Cardiac muscle cell (in vitro differentiated cells and primary cell): ENCODE measurements at regions not wholly inside any gene's neighbourhood (a gene's known extent, or its start where the extent isn't known, plus 50 kb on each side); places are given as distances from the start of the nearest gene placed in this dataset.

Source experiments
- DNase-seq, 2 donors: peaks; one replicate each; pipeline versions ENCODE4 v3.0.0 to v3.0.0-alpha.2; 2010 to 2017; ENCODE audit warnings: low read depth in 1 of 2, low spot score in 1 of 2
- H3K27ac ChIP-seq: fragments of 200-600 bp; sonication (generic); 2 replicates; pipeline ENCODE4 v1.5.1; 2016
- H3K27me3 ChIP-seq: fragments of 200-600 bp; sonication (generic); 2 replicates; pipeline ENCODE4 v1.6.0; 2016; ENCODE audit warnings: control low read depth
- H3K36me3 ChIP-seq: fragments of 200-600 bp; sonication (generic); 2 replicates; pipeline ENCODE4 v1.5.1; 2016; ENCODE audit warnings: control low read depth
- H3K4me1 ChIP-seq: fragments of 200-600 bp; sonication (generic); 2 replicates; pipeline ENCODE4 v1.8.1; 2017; ENCODE audit warnings: low read depth, mild to moderate bottlenecking, mixed run types
- H3K4me3 ChIP-seq: fragments of 200-600 bp; sonication (generic); 2 replicates; pipeline ENCODE4 v1.5.1; 2016; ENCODE audit warnings: mild to moderate bottlenecking
- H3K9me3 ChIP-seq: fragments of 200-600 bp; sonication (generic); 2 replicates; pipeline ENCODE4 v1.5.1; 2017; ENCODE audit warnings: low read depth, mild to moderate bottlenecking, control low read depth
- CTCF ChIP-seq: IDR thresholded peaks from 2 replicates; pipeline ENCODE4 v1.5.1; 2012; ENCODE audit warnings: low read depth, mild to moderate bottlenecking, low read length

DNA sequence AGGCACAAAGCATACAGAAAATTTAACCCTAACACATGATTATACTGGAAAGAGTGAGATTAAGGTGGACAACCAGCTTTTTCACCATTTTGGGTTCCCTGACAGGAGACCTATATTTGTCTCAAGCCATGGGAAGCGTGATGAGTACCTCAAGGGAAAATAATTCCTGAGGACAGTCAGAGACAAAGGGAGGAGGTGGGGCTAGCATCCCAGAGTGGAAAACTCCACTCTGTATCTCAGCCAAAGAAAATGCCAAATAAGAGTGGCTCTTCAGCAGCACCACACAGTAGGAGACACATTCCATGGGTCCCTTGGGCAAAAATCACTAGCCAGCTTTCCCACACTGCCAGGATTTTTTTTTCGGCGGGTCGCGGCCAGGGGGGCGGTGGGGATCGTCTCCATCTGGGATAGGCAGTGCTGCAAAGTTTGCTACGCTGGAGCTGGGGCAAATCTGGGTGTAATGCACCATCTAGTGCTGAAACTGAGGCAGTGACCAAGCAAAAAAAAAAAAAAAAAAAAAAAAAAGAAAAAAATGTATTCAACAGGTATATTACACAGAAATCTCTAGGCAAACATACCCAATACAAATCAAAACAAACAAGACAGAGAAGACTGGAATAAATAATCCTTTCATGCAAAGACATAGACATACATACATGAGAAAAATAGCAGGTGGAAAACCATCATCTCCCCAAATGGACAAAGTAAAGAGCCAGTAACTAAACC, 77.3 kb upstream of the SLC35F1 start:
- peak; percentile 32 for TF ChIP-seq CTCF
- Histone ChIP-seq H3K27me3 (no peaks in the 10 kb centered on the region), H3K27ac (no peak overlapping the region), H3K36me3 (no peaks in the 10 kb centered on the region), H3K4me3 (peak overlapping the region; percentile 41), H3K4me1 (no peaks in the 10 kb centered on the region), H3K9me3 (no peaks in the 10 kb centered on the region)
- DNase-seq = peak; percentile 20 to 62

GRCh38 chr6:117837261-117837660, 69.8 kb upstream of the SLC35F1 start:
- Histone ChIP-seq H3K27me3 (no peaks in the 10 kb centered on the region), H3K9me3 (no peaks in the 10 kb centered on the region), H3K4me1 (no peaks in the 10 kb centered on the region), H3K36me3 (no peaks in the 10 kb centered on the region), H3K4me3 (no peak overlapping the region), H3K27ac (no peak overlapping the region)
- no peak for TF ChIP-seq CTCF
- DNase-seq = no peak

GRCh38 chr6:117840541-117840983, 66.5 kb upstream of the SLC35F1 start:
- no peak overlapping the region for H3K27ac ChIP-seq
- no peaks in the 10 kb centered on the region for H3K36me3 ChIP-seq
- no peak overlapping the region for H3K4me3 ChIP-seq
- peak; percentile 27 for TF ChIP-seq CTCF
- DNase-seq = peak; percentile 25 to 70
- H3K4me1 ChIP-seq = no peaks in the 10 kb centered on the region
- no peaks in the 10 kb centered on the region for H3K27me3 ChIP-seq
- H3K9me3 ChIP-seq = no peaks in the 10 kb centered on the region

- H3K27ac ChIP-seq = no peak overlapping the region
- H3K36me3 ChIP-seq = no peaks in the 10 kb centered on the region
- no peaks in the 10 kb centered on the region for H3K9me3 ChIP-seq
- no peak for TF ChIP-seq CTCF
- DNase-seq = no peak
- H3K27me3 ChIP-seq = no peaks in the 10 kb centered on the region
- H3K4me1 ChIP-seq = no peaks in the 10 kb centered on the region
- no peak overlapping the region for H3K4me3 ChIP-seq
These were observed 59.2 kb upstream of the SLC35F1 start for GRCh38 chr6:117847912-117848311.

- no peak for DNase-seq
- H3K4me3 ChIP-seq = no peak overlapping the region
- TF ChIP-seq CTCF = no peak
These were observed 58.0 kb upstream of the SLC35F1 start for GRCh38 chr6:117849087-117849486.

More at GRCh38 chr6:117849087-117849486, 58.0 kb upstream of the SLC35F1 start:
- Histone ChIP-seq H3K9me3 (no peaks in the 10 kb centered on the region), H3K27ac (no peak overlapping the region), H3K4me1 (no peaks in the 10 kb centered on the region), H3K36me3 (no peaks in the 10 kb centered on the region), H3K27me3 (no peaks in the 10 kb centered on the region)
